OCI-LY7 (cell line): ENCODE measurements at regions not wholly inside any gene's neighbourhood (a gene's known extent, or its start where the extent isn't known, plus 50 kb on each side); places are given as distances from the start of the nearest gene placed in this dataset.

Source experiments
- BruUV-seq: library from RNA; stranded (reverse); fragments of 400-500 nt; replicated peaks from 2 replicates; lab custom pipeline; 2021; lab: Mats Ljungman, UMichigan
- CTCF ChIA-PET: fragments of 300-600 bp; sonication (Branson Sonifier 250); formaldehyde crosslinking; loops from one replicate; lab custom pipeline; 2022; ENCODE audit warnings: antibody characterized with exemption; ENCODE audit not compliant: unreplicated experiment; lab: Charles Lee
- POLR2A ChIA-PET: fragments of 300-600 bp; sonication (Branson Sonifier 250); formaldehyde crosslinking; loops from one replicate; lab custom pipeline; 2022; ENCODE audit warnings: antibody characterized with exemption; lab: Charles Lee
- DNase-seq: peaks from one replicate; pipeline ENCODE4 v3.0.0-alpha.2; 2015; ENCODE audit warnings: low spot score
- H2AFZ ChIP-seq: fragments of 200-600 bp; sonication (generic), shearing (Covaris generic); 2 replicates; pipeline ENCODE4 v1.6.1; 2014; ENCODE audit warnings: mild to moderate bottlenecking, antibody characterized with exemption, low read length, moderate library complexity
- H3K27ac ChIP-seq: fragments of 200-600 bp; sonication (generic); 2 replicates; pipeline ENCODE4 v1.5.1; 2014; ENCODE audit warnings: mixed run types, low read depth, mild to moderate bottlenecking, moderate library complexity, low read length, inconsistent platforms; ENCODE audit not compliant: poor library complexity, severe bottlenecking
- H3K36me3 ChIP-seq: fragments of 200-600 bp; sonication (generic); 2 replicates; pipeline ENCODE4 v1.6.1; 2014; ENCODE audit warnings: mild to moderate bottlenecking, antibody characterized with exemption, low read length, moderate library complexity, mixed read lengths; ENCODE audit not compliant: insufficient read depth
- H3K4me1 ChIP-seq: fragments of 200-600 bp; sonication (generic); 2 replicates; pipeline ENCODE4 v1.5.1; 2014; ENCODE audit warnings: mild to moderate bottlenecking, low read length; ENCODE audit not compliant: insufficient read depth, poor library complexity, severe bottlenecking
- H3K4me2 ChIP-seq: fragments of 200-600 bp; sonication (generic); 2 replicates; pipeline ENCODE4 v1.6.1; 2014; ENCODE audit warnings: mild to moderate bottlenecking, low read length
- H3K4me3 ChIP-seq: fragments of 200-600 bp; sonication (generic); 2 replicates; pipeline ENCODE4 v1.5.1; 2014; ENCODE audit warnings: mild to moderate bottlenecking, low read depth, low read length; ENCODE audit not compliant: poor library complexity, severe bottlenecking
- H3K79me2 ChIP-seq: fragments of 200-600 bp; sonication (generic); 2 replicates; pipeline ENCODE4 v1.6.1; 2016; ENCODE audit warnings: low read depth, mild to moderate bottlenecking, low read length, moderate library complexity, mixed read lengths; ENCODE audit not compliant: insufficient read depth
- H3K9me2 ChIP-seq: fragments of 200-600 bp; sonication (generic); 2 replicates; pipeline ENCODE4 v1.6.1; 2016; ENCODE audit warnings: mild to moderate bottlenecking, low read length, mixed read lengths; ENCODE audit not compliant: insufficient read depth
- H3K9me3 ChIP-seq: fragments of 200-600 bp; sonication (generic); 2 replicates; pipeline ENCODE4 v1.6.1; 2014; ENCODE audit warnings: mild to moderate bottlenecking, mixed run types, low read length, mixed read lengths
- H4K20me1 ChIP-seq: fragments of 200-600 bp; sonication (generic); 2 replicates; pipeline ENCODE4 v1.6.1; 2014; ENCODE audit warnings: mild to moderate bottlenecking, antibody characterized with exemption, low read length, moderate library complexity, mixed read lengths; ENCODE audit not compliant: insufficient read depth
- EZH2phosphoT487 ChIP-seq: fragments of 200-600 bp; sonication (generic); IDR thresholded peaks from 2 replicates; pipeline ENCODE4 v1.6.1; 2018; ENCODE audit warnings: low read depth, borderline replicate concordance, mild to moderate bottlenecking, mixed run types, antibody characterized with exemption, low read length, moderate library complexity, mixed read lengths
- intact Hi-C: fragments of 100-400 bp; cut with micrococcal nuclease; formaldehyde crosslinking; loops from one replicate; pipeline ENCODE4 v1.10.0; 2022; ENCODE audit not compliant: unreplicated experiment
- TF ChIP-seq, protein P1 (sequence below): fragments of 200-600 bp; sonication (generic); conservative IDR thresholded peaks from 2 replicates; pipeline ENCODE4 v1.5.1; 2014; ENCODE audit warnings: mild to moderate bottlenecking, antibody characterized with exemption, low read length, moderate library complexity, mixed read lengths

DNA sequence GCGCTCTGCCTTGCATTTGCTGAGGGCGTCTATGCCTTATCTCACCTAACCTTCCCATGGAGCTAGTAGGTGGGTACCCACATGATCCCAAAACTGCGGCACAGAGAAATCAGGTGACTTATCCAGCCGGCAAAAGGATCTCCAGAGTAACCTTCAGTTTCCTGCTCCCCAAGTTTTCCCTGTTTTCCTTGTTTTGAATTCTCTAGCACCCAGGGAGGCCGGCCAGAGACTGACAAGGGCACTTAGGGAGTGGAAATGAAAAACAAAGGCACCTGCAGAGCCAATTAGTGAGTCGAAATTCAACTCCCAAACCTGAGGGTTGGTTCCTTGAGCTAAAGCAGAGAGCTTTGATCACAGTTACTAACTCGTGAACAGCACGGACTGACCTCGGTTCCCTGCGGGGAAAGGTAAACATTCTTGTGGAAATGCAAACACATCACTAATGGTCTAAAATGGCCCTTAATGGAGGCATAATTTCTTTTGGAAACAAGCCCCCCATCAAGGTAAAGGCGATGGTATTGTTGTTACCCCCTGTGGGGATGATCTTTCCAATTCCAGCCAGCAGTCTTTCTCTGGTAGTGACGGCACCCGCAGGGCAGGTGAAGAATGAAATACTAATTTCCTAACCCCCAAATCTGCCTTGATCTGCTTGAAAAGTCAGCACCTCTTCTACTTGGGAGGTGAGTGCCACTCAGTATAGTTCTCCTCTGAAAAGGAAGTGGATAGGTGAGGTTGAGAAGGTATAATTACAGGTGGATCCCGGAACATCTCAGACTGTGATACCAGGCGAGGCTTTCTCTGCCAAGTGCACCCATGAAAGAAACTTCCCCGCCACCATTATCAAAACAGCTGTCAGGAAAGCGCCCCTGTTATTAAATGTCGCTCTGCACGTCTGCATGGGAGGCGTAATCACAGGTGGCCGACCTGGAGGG lies 365.6 kb upstream of the AUTS2 start:
- intact Hi-C loops: no loop called here
- Histone ChIP-seq H3K4me2 (no peak overlapping the region), H3K4me3 (no peak overlapping the region), H3K9me3 (no peaks in the 10 kb centered on the region), H3K4me1 (no peaks in the 10 kb centered on the region), H3K36me3 (no peaks in the 10 kb centered on the region), H2AFZ (no peak overlapping the region), H3K79me2 (no peaks in the 10 kb centered on the region), H3K27ac (no peak overlapping the region), H4K20me1 (no peaks in the 10 kb centered on the region), H3K9me2 (no peaks in the 10 kb centered on the region)
- DNase-seq: no peak
- TF ChIP-seq, protein P1, sequence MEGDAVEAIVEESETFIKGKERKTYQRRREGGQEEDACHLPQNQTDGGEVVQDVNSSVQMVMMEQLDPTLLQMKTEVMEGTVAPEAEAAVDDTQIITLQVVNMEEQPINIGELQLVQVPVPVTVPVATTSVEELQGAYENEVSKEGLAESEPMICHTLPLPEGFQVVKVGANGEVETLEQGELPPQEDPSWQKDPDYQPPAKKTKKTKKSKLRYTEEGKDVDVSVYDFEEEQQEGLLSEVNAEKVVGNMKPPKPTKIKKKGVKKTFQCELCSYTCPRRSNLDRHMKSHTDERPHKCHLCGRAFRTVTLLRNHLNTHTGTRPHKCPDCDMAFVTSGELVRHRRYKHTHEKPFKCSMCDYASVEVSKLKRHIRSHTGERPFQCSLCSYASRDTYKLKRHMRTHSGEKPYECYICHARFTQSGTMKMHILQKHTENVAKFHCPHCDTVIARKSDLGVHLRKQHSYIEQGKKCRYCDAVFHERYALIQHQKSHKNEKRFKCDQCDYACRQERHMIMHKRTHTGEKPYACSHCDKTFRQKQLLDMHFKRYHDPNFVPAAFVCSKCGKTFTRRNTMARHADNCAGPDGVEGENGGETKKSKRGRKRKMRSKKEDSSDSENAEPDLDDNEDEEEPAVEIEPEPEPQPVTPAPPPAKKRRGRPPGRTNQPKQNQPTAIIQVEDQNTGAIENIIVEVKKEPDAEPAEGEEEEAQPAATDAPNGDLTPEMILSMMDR: no peak
- no peak for TF ChIP-seq EZH2phosphoT487
- POLR2A ChIA-PET: interaction anchor here (0.6 kb wide), 3 partner anchors 111 to 1177 kb away, joined by 3 to 5 read pairs (median 3); no protein-coding TSS in a partner anchor
- no TSS peak for BruUV-seq
- CTCF ChIA-PET: no interaction called here

DNA sequence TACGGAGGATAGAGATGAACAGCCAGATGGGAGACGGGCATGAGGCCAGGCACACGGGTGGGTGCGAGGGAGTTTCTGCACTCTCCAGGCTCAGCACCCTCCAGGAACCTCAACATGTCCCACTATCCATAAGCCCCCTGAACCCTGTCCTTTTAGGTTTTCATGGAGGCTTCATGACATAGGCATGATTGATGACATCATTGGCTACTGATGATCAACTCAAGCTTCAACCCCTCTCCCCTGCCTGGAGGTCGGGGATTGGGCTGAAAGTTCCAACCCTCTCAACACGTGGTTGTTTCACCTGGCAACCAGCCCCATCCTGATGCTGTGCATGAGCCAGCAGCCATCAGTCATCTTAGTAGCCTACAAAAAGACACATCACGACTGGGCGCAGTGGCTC lies 360.7 kb upstream of the AUTS2 start:
- H3K36me3 ChIP-seq: no peaks in the 10 kb centered on the region
- H3K9me2 ChIP-seq: no peaks in the 10 kb centered on the region
- H3K27ac ChIP-seq: no peak overlapping the region
- H3K4me2 ChIP-seq: no peak overlapping the region
- POLR2A ChIA-PET: interaction anchor here (0.6 to 0.8 kb wide), 2 partner anchors 11 to 622 kb away, joined by 3 read pairs; no protein-coding TSS in a partner anchor
- intact Hi-C loops: no loop called here
- no peak for TF ChIP-seq EZH2phosphoT487
- TF ChIP-seq, protein P1: no peak
- H2AFZ ChIP-seq: no peak overlapping the region
- no peaks in the 10 kb centered on the region for H3K79me2 ChIP-seq
- no peaks in the 10 kb centered on the region for H3K4me1 ChIP-seq
- no peak overlapping the region for H3K4me3 ChIP-seq
- BruUV-seq: no TSS peak
- H3K9me3 ChIP-seq: no peaks in the 10 kb centered on the region
- no peak for DNase-seq
- no peaks in the 10 kb centered on the region for H4K20me1 ChIP-seq
- CTCF ChIA-PET: no interaction called here

DNA sequence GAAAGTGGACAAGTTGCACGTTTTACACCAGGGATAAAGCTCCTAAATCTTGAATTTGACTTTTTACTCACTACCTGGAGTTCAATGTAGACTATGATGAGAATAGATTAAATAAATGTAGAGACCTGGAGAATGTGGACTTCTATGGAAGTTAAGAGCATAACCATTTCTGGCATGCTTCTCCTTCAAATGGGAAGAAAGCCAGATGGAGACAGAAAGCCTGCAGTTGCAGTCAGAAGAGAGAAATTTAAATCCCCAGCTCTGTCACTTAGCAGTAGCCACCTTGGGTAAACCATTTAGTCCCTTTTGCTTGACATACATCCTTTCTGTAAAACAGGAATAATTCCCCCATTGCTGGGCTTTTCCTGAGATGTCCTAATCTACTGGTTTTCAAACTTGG lies 355.3 kb upstream of the AUTS2 start:
- H2AFZ ChIP-seq: no peak overlapping the region
- BruUV-seq: no TSS peak
- TF ChIP-seq EZH2phosphoT487: no peak
- TF ChIP-seq, protein P1: no peak

More for the DNA sequence above, 355.3 kb upstream of the AUTS2 start:
- DNase-seq: no peak
- POLR2A ChIA-PET: no interaction called here
- Histone ChIP-seq H3K4me1 (no peaks in the 10 kb centered on the region), H3K36me3 (no peaks in the 10 kb centered on the region), H4K20me1 (no peaks in the 10 kb centered on the region), H3K4me2 (no peak overlapping the region), H3K79me2 (no peaks in the 10 kb centered on the region), H3K9me2 (no peaks in the 10 kb centered on the region), H3K27ac (no peak overlapping the region), H3K9me3 (no peaks in the 10 kb centered on the region), H3K4me3 (no peak overlapping the region)
- CTCF ChIA-PET: no interaction called here
- intact Hi-C loops: no loop called here
